DMS53 treated with DMSO at 0.1 percent for 48 hours (cell line): ENCODE measurements at regions not wholly inside any gene's neighbourhood (a gene's known extent, or its start where the extent isn't known, plus 50 kb on each side); places are given as distances from the start of the nearest gene placed in this dataset.

Experiments
- DNase-seq: peaks from one replicate; lab custom pipeline; 2025; ENCODE audit not compliant: unreplicated experiment; lab: John Stamatoyannopoulos, UW

DNA sequence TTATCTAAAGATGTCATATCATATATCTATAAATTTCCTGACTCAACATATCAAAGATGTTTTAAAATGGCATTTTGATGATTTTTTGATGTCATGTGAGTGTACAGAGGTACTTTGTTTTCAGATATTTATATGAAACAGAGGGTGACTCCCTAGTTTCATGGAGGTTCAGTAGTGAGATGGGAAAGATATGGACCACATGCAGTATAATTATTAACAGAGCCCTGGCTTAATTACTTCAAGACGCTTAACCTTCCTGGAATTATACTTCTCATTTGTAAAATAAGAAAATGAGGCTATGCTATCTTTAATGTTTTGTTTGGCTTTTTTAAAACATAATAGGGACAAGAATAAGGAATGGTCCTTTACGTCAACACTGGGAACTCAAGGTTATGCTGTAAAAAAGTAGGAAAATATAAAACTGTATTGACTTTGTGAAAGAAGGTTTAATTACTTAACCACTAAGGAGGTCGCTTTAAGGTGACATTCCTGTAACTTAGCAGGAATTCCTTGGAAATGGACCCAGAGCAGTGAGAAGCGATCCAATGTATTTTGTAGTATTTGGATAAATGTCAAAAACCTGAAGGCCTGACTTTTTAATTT is 821.0 kb upstream of the IGFBP3 start:
- DNase-seq = no peak

DNA sequence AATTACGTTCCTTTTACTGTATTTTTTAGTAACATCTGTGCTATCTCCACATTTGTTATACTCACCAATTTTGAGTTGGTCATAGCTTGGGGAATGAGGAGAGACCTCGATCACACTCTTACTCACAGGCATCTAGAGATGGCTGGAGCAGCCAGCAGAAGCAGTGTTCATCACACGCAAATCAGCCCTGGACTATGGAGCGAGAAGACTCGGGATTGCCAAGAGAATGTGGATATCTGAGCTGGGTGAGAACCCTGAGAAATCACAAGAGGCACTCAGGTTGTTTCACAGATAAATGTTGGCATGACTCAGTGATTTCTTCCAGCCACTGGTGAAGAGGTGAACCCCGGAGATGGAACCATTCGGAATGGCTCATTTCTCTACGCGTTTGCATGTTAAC is 820.1 kb upstream of the IGFBP3 start:
- DNase-seq = no peak

DNA sequence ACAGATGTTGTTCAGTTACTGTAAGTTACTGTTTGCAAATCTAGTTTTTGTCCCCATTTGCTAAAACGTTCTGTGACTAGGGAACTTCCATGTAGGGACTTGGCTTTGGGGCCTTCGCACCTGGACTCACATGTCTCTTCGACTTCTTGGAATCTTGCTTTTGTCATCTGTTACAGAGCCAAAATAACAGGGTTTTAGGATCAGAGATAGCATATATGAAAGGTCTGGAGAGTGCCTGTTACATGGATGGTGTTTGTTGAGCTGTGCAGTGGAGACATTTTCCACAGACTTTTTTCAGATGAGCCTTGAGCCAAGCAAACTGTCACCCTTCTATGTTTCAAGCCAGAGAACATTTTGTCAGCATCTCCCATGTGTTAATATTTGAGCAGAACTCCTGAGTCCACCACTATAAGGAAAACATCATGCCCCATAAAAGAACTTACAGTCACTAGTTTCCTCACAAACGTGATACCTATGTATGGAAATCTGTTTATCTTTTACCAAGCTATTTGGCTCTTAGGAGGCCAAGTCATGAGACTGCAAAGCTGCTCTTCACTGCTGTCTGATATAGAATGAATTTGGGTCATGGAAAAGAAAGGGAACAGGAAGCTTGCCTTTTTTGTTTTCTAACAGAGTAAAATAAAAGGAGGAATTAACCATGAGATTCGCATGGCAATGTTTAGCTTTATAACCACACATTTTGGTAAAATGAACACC is 818.6 kb upstream of the IGFBP3 start:
- no peak for DNase-seq

DNA sequence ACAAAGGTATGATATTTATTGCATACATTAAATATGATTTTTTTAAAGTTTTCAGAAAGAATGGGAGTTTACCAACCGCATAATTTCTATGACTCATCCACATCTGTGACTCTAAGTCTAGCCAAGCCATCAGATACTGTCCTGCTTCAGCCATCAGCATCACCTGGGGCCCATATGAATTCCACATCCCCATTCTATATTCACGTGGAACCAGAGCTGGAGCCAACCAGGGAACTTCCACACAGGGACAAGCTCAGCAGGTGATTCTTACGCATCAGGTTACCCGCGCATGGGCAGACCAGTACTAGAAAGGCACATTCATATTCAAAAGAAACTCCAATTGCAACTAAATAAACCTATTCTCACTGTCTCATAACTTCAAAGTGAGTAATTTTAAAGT is 817.7 kb upstream of the IGFBP3 start:
- DNase-seq = no peak

DNA sequence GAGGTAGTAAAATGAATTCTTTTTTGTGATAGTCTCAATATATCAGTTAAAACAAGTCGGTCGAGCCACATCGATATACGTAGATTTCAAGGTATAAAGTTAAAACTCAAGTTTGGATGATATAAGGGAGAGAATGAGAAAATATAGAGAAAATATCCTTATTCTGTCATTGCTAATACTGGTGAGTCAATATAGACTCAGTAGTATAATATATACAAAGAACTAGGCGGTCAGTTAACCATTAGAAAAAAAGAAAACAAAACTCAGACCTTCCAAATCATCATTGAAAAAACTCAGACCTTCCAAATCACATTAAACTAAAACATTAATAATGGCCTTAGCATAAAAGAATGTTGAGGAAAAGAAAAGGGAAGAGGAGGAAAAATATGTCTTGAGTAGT is 817.1 kb upstream of the IGFBP3 start:
- DNase-seq = no peak

DNA sequence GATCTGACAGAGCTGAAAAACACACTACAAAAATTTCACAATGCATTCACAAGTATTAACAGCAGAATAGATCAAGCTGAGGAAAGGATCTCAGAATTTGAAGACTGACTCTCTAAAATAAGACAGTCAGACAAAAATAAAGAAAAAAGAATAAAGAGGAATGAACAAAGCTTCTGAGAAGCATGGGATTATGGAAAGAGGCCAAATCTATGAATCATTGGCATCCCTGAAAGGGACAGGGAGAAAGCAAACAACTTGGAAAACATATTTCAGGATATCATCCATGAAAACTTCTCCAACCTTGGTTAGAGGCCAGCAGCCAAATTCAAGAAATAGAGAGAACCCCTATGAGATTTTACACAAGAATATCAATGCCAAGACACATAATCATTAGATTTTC is 804.8 kb upstream of the IGFBP3 start:
- no peak for DNase-seq

DNA sequence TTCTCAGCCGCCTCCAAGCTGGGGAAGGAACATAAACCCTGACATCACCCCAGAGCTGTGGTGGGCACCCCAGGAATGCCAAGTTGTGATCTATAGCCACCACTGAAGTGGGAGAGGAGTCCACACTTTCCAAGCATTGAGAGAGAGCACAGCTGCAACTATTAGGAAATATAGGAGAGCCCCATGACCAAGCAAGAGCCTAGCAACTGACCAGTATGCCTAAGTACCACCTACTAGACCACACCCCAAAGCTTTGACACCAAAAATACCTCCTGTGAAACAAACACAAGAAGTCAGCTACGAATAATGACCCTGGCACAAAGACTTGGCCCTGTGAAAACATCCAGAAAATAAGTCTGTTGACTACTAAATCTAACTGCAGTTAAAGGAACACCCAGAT is 804.1 kb upstream of the IGFBP3 start:
- DNase-seq = no peak

DNA sequence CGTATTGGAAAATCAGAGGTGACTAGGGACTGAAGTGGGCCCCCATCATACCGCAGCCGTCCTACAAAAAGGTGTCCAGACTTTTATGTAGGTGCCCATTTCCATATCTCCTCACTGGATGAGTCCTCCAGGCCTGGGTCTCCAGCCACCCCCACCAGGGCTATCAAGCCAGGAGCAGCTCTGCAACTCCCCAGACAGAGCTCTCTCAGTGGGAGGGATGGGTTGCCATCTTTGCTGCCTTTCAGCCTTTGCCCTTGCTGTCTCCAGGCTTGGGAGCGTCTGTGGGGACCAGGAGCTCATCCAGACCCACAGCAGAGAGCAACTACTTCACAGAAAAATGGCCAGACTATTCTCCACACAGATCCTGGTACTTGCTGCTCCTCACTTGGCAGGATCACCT is 802.7 kb upstream of the IGFBP3 start:
- no peak for DNase-seq

DNA sequence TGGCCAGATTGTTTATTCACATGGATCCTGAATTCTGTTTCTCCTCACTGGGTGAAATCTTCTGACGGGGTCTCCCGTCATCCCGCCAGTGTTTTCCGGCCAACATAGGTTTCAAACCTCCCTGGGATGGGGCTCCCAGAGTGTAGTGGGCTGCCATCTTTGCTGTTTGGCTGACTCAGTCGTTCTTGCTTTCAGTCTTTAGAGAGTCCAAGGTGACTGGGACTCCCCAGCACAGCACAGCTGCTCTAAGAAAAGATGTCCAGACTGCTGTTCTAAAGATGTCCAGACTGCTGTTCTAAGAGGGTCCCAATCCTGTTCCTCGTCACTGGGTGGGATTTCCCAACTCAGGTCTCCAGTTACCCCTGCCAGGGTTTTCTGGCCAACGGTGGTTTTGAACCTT is 801.9 kb upstream of the IGFBP3 start:
- DNase-seq = no peak

DNA sequence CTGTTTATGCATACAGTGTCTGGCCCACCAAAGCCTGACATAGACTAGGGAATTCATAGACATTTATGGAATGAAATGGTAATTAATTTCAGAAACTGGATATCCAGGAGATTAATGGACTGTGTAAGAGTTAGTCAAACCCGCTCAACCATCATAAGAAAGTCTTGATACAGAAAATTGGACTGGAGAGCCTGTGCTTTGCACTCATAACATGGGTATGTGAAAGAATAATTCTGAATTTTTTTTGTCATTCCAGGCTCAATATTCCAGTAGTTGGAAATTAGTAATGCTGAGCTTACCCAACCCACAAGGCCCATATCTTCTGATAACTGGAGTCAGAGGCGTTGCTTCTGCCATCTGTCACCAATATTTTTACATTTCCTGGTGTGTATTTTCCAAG is 799.7 kb upstream of the IGFBP3 start:
- no peak for DNase-seq

DNA sequence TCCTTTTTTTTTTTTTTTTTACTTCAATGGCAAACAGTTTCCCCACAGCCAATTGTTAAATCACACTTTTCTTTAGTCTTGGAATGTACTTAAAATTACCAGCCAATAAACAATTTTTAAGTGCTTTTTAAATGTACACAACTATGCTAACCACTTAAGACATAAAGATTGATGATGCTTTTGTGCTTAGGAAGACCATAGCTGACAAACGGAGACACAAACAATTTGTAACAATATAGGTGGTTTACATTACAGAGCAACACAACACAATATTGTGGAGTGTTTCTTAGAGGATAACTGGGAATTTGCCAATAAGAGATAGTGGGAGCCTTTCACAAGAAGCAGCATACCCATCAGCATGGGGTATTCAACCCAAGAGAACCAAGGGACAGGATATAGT is 798.5 kb upstream of the IGFBP3 start:
- no peak for DNase-seq

DNA sequence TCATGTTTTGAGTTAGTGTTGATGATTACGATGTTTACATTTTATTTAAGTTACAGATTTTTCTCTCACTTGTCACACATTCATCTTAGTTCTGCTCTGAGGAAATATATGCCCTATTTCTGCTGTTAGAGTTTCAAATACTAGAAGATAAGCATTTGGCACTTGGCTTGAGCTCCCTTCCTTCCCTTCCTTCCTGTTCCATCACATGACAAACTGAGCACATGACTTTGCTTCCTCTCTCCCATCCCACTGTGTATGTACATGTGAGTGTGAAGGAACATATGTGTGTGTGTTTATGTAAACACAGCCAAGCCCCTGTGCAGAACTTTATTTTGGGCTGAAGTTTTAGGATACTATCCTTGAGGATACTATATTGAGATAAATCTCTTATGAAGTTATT is 795.9 kb upstream of the IGFBP3 start:
- no peak for DNase-seq

DNA sequence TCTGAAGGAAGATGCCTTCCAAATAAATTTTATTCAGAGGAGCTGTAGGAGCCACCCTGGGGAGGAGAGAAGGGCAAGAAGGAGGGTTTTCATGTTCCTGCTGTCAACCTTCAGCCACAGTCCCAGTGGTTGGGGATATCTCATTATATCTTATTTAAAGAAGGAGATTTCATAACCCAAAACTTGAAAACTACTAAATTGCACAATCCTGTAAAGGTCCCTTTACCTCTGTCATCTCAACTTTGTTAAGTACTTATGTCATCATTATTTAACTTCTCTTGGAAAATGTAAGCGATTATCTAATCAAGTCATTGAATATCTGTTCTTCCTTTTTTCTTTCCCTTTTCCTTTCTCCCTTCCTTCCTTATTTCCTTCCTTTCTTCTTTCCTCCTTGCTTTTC is 794.5 kb upstream of the IGFBP3 start:
- DNase-seq = no peak

DNA sequence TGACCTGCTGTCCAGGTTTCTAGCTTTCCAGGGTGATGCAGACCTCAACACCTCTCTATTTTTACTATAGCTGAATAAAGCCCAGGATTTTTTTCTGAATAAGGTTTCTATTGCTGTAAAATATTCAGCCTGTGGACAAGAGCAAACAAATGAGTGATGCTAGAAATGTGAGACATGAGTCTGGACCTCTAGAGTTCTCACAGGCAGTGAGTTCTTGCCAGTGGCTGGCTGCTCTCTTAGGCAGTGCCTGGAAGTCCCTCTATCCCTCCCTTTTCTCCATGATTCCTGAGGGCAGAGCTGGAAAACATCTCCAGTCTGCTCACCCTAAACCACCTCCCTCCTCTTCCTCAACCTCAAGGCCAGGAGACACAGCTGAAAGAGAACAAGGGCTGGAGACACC is 793.8 kb upstream of the IGFBP3 start:
- DNase-seq = no peak

DNA sequence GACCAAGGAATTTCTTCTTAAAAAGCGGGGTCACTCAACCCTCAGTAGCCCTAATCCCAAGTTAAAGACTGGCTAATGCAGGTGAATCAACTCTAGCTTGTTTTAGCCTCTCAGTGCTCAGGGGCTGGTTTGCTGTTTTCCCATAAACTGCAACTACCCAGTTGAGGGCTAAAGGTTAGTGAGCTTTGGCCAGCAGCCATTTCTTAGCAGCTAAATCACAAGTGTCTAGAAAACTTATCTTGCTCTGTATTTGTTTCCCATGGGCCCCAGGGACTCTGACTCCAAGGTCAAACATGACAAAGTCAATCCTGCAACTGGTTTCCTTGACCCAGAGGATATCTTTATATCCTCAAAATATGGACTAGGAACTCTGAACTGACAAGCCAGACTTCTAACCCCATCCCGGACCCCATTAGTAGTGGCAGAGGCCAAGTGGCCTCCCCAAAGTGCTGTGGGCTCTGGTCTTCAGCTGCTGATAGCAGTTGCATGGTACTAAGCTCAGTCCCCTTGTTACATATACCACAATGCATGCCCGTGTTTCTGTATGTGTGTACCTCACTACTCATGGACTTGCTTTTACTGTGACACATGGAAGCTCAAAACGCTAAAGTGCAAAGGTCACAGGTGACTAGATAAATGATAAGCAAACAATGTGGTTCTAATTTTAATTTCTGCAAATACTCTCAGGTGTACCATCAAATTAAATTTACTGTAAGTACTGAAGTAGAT is 793.0 kb upstream of the IGFBP3 start:
- no peak for DNase-seq

DNA sequence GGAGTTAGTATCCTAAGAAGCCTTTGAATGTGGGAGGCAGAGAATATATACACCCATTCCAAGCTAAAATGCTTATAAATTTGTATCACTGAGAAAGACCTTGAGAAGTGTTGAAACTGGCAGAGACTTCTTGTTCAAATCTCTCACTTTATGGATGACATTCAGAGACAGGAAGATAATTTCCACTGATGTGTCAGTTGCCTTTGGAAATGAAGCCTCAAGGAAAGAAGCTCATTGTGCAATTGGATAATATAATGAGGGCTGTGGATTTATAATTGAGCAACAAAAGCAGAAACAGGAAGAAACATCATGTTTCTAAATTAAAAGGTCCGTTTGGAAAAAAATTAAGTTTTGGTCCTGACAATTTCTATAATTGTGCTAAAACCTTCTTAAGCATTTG is 789.9 kb upstream of the IGFBP3 start:
- no peak for DNase-seq

DNA sequence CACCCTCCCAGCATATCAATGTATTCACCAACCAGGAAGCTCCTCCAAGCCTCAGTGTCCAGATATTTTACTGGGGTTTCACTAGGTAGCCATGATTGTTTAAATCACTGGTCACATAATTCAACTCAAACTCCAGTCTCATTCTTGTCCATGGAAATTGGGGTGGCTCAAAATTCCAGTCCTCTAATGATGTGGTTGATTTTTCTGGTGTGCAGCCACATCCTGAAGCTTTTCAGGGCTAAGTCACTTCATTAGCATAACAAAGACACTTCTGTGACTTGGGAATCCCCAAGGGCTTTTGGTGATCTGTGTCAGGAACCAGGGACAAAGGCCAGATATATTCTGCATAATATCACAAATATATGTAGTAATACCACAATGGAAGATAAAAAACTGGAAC is 786.9 kb upstream of the IGFBP3 start:
- no peak for DNase-seq

DNA sequence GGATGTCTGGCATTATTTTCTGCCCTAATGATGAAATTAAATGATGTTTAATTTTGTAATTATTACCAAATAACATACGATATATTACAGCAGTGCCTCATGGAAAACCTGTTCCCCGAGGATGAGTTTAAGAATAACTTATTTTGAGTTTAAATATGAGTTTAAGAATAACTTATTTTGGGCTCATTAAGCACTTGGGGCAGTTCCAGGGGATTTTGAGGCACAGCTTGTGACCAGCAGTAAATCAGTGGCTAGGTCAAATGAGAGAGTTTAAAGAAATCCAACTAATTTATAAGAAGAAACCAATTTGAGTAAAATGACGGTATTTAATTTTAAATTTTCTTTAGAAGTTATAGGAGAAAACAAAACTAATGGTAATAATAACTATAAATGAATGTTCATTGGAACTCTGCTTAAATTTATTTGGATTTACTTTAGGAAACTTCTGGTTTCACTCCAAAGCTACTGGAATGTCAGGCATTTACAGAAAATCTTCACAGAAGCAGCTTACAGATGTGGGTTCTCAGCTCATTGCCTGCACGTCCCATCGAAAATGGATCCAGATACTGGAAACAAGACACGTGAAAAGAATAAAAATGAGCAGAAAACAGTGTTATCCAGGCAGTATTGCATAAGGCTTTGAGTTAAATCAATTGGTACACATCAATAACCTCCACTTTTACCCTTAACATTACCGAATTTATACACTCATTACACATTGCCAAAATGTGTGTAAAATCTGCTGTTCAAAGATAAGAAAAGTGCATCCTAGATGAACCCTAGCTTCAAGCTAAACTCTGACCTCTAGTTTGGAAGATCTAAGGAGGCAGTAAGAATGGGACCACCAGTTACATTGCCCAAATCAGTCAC is 784.5 kb upstream of the IGFBP3 start:
- DNase-seq = no peak

DNA sequence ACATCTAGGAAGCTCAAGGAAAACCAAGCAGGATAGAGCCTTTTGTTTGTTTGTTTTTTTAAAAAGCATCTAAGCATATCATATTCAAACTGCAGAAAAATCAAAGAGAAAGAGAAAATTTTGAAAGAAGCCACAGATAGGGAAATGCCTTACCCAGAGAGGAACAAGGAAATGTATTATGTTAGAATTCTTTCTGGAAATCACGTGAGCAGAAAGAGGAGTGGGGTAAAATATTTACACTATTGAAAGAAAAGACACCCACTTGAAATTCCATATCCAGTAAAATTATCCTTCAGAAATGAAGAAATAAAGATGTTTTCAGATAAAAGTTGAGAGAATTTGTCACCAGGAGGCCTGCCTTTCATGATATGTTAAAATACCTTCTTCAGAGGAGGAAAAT is 775.7 kb upstream of the IGFBP3 start:
- peak; percentile 63 for DNase-seq

DNA sequence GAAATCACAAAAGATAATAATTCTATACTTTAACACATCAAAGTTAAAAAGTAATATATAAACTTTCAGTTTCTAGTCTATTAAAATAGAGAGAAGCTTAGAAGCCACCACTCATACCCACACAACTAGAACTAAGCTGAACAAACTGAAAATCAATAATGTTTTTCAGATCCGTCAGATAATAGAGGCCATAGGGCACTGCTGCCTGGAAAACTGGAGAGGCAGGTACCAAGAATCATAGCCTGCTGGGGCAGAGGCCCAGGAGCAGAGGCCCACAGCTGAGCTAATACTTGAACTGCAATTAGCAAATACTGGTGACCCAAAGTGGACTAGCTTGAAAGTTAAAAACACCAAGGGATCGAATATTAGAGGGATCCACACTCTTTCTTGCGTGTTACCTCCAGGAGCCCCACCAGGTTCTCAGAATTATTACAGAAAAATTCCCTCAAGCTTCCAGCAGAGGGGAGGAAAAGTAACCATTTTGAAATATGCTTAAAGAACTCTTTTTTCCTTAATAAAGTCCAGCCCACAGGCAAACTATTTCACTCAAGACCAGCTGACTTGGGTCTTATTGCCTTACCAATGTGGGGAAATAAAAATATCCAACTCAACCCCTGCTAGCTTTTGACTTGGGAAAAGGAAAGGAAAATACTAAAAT is 774.1 kb upstream of the IGFBP3 start:
- peak; percentile 84 for DNase-seq

DNA sequence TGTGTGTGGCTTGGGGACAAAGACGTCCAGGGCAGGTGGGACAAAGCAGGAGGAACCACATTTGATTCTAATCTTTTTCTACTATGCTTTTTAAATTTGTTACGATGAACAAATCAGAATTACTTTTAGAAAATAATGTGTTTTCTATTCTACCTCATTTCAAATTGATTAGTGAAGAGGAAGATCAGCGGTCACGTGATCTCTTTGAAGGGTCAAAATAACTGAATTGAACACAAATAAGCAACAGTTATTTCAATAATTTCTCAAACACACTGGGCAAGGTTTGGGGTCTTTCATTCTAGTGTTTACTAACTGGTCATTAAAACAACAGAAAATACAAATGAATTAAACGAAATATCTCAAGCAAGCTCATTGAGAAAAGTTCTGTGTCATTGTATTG is 773.0 kb upstream of the IGFBP3 start:
- DNase-seq = no peak
